Spleen (tissue), 11 donors: ENCODE measurements at regions not wholly inside any gene's neighbourhood (a gene's known extent, or its start where the extent isn't known, plus 50 kb on each side); places are given as distances from the start of the nearest gene placed in this dataset.

Experiments
- DNase-seq: peaks from one replicate; pipeline ENCODE4 v3.0.0-alpha.2; 2020
- H3K27ac ChIP-seq, 8 donors: fragments of 200-600 bp; sonication (generic) in 7 of 8; 1 replicate in 4 of 8; 2 replicates in 4 of 8; pipeline versions ENCODE4 v1.5.0 to v1.8.0; 2016 to 2021; ENCODE audit warnings: inconsistent platforms in 4 of 8, mild to moderate bottlenecking in 4 of 8, moderate library complexity in 1 of 8
- H3K27me3 ChIP-seq, 7 donors: fragments of 200-600 bp; sonication (generic) in 6 of 7; replicated peaks in 1 of 7; 1 replicate in 4 of 7; 2 replicates in 3 of 7; pipeline versions ENCODE4 v1.5.0 to v1.8.0; 2016 to 2021; ENCODE audit warnings: inconsistent platforms in 3 of 7, mild to moderate bottlenecking in 1 of 7
- H3K36me3 ChIP-seq, 6 donors: fragments of 200-600 bp; sonication (generic) in 5 of 6; 1 replicate in 4 of 6; 2 replicates in 2 of 6; pipeline versions ENCODE4 v1.5.0 to v1.8.0; 2016 to 2021; ENCODE audit warnings: inconsistent platforms in 2 of 6
- H3K4me1 ChIP-seq, 6 donors: fragments of 200-600 bp; sonication (generic) in 5 of 6; 1 replicate in 3 of 6; 2 replicates in 3 of 6; pipeline versions ENCODE4 v1.5.0 to v1.8.0; 2016 to 2021; ENCODE audit warnings: inconsistent platforms in 3 of 6
- H3K4me3 ChIP-seq, 8 donors: fragments of 200-600 bp; sonication (generic) in 7 of 8; 1 replicate in 4 of 8; 2 replicates in 4 of 8; pipeline versions ENCODE4 v1.5.0 to v1.8.0; 2016 to 2021; ENCODE audit warnings: inconsistent platforms in 4 of 8, mild to moderate bottlenecking in 4 of 8, moderate library complexity in 2 of 8
- H3K9me3 ChIP-seq, 8 donors: fragments of 200-600 bp; sonication (generic) in 7 of 8; 1 replicate in 4 of 8; 2 replicates in 4 of 8; pipeline versions ENCODE4 v1.5.0 to v1.8.0; 2016 to 2021; ENCODE audit warnings: inconsistent platforms in 4 of 8
- CTCF ChIP-seq, 11 experiments: fragments of 200-600 bp in 7 of 11; fragments of 450-650 bp in 4 of 11; sonication (generic) in 4 of 11; IDR thresholded peaks in 8 of 11; conservative IDR thresholded peaks in 3 of 11; 1 replicate in 7 of 11; 2 replicates in 4 of 11; pipeline versions ENCODE4 v1.4.0 to v1.8.0; 2016 to 2021; ENCODE audit warnings: antibody characterized with exemption in 11 of 11, inconsistent platforms in 4 of 11, mild to moderate bottlenecking in 1 of 11
- POLR2A ChIP-seq, 3 donors: fragments of 450-650 bp; IDR thresholded peaks; one replicate each; pipeline ENCODE4 v1.5.1; 2017; ENCODE audit warnings: antibody characterized with exemption in 3 of 3, mild to moderate bottlenecking in 1 of 3
- POLR2AphosphoS5 ChIP-seq, 3 donors: sonication (generic); formaldehyde crosslinking; IDR thresholded peaks; one replicate each; pipeline ENCODE4 v1.5.1; 2017; ENCODE audit warnings: antibody characterized with exemption in 3 of 3
- WGBS, 5 donors: extraction: QIAGEN DNeasy Blood & Tissue Kit in 3 of 5; methylation state at CpG; one replicate each; pipeline versions ENCODE4 v1.1.5 to v1.1.7; 2013 to 2018; 5-methylcytosine and 5-hydroxymethylcytosine counted together
- intact Hi-C: fragments of 100-400 bp; cut with DNase I; formaldehyde crosslinking; loops from one replicate; pipeline ENCODE4 v1.15.0; 2023; ENCODE audit warnings: low total_unique reads
- donor health status: healthy with polysubstance abuse.
- donor health status: DM: no; HTN: no; CAD: no; lungs with moderate emphysema.
- donor health status: DM: no; HTN: no; CAD: no.
- donor health status: Bipolar disorder and iron deficiency.
- donor health status: healthy.
- donor health status: DM: no; HTN: no; CAD: no.
- donor health status: DM: yes; HTN: yes; CAD: no.

GRCh38 chr11:56849852-56850251, 101.4 kb upstream of the OR9G4 start:
- TF ChIP-seq POLR2AphosphoS5 (IDR thresholded peaks at IDR 0.05) (no peak), CTCF (IDR thresholded peaks at IDR 0.05 in 8 of 11, conservative IDR thresholded peaks at IDR 0.05 in 3 of 11) (no peak), POLR2A (IDR thresholded peaks at IDR 0.05) (no peak)
- DNase-seq = no peak
- no peak overlapping the region for H3K27ac ChIP-seq
- 68 to 91% (median 86%) methylated on average over 2 of the region's 2 CpGs for WGBS, 5 donors
- intact Hi-C loops = no loop called here
- H3K4me1 ChIP-seq = no peaks in the 10 kb centered on the region
- no peak overlapping the region for H3K4me3 ChIP-seq
- peaks cover 0 to 5% (median 0%) of the 10 kb centered on the region in 8 donors for H3K9me3 ChIP-seq
- no peaks in the 10 kb centered on the region for H3K27me3 ChIP-seq
- H3K36me3 ChIP-seq = no peaks in the 10 kb centered on the region

GRCh38 chr11:56849250-56849649, 100.8 kb upstream of the OR9G4 start:
- H3K4me1 ChIP-seq = no peaks in the 10 kb centered on the region
- no peaks in the 10 kb centered on the region for H3K27me3 ChIP-seq
- TF ChIP-seq POLR2A (IDR thresholded peaks at IDR 0.05) (no peak), CTCF (IDR thresholded peaks at IDR 0.05 in 8 of 11, conservative IDR thresholded peaks at IDR 0.05 in 3 of 11) (no peak), POLR2AphosphoS5 (IDR thresholded peaks at IDR 0.05) (no peak)
- H3K36me3 ChIP-seq = no peaks in the 10 kb centered on the region
- H3K9me3 ChIP-seq = peaks cover 0 to 5% (median 0%) of the 10 kb centered on the region in 8 donors
- no peak for DNase-seq
- H3K27ac ChIP-seq = no peak overlapping the region
- intact Hi-C loops = no loop called here
- no peak overlapping the region for H3K4me3 ChIP-seq

GRCh38 chr11:56848141-56848809, 99.8 kb upstream of the OR9G4 start:
- H3K4me3 ChIP-seq = no peak overlapping the region
- peaks cover 0 to 5% (median 0%) of the 10 kb centered on the region in 8 donors for H3K9me3 ChIP-seq
- H3K36me3 ChIP-seq = no peaks in the 10 kb centered on the region
- WGBS, 5 donors = 84 to 94% (median 88%) methylated on average over 8 of the region's 8 CpGs
- no peaks in the 10 kb centered on the region for H3K27me3 ChIP-seq
- no peak for DNase-seq
- no peak overlapping the region for H3K27ac ChIP-seq
- intact Hi-C loops = no loop called here
- TF ChIP-seq POLR2A (IDR thresholded peaks at IDR 0.05) (no peak), CTCF (IDR thresholded peaks at IDR 0.05 in 8 of 11, conservative IDR thresholded peaks at IDR 0.05 in 3 of 11) (no peak), POLR2AphosphoS5 (IDR thresholded peaks at IDR 0.05) (no peak)
- no peaks in the 10 kb centered on the region for H3K4me1 ChIP-seq

GRCh38 chr11:56846631-56847576, 98.4 kb upstream of the OR9G4 start:
- TF ChIP-seq POLR2A (IDR thresholded peaks at IDR 0.05) = no peak
- no peak for DNase-seq
- Histone ChIP-seq H3K9me3 (peaks cover 0 to 5% (median 0%) of the 10 kb centered on the region in 8 donors), H3K27ac (no peak overlapping the region), H3K27me3 (no peaks in the 10 kb centered on the region), H3K36me3 (no peaks in the 10 kb centered on the region), H3K4me1 (no peaks in the 10 kb centered on the region), H3K4me3 (no peak overlapping the region)
- WGBS, 5 donors = 48 to 58% (median 56%) methylated on average over 8 of the region's 8 CpGs
- intact Hi-C loops = no loop called here
